Stromal cell of bone marrow (primary cell): ENCODE measurements at regions not wholly inside any gene's neighbourhood (a gene's known extent, or its start where the extent isn't known, plus 50 kb on each side); places are given as distances from the start of the nearest gene placed in this dataset.
"Not testable (repeated sequence)": the region's sequence is repeated elsewhere in the genome, so short reads cannot be mapped to it uniquely, and the experiment has no call there.

Experiments
- DNase-seq: peaks from one replicate; pipeline ENCODE4 v3.0.0-alpha.2; 2012; ENCODE audit warnings: low read depth

GRCh38 chr2:106292627-106293026, 98.5 kb upstream of the UXS1 start:
- DNase-seq, result no peak

GRCh38 chr2:106288873-106289272, 94.8 kb upstream of the UXS1 start:
- no peak for DNase-seq

- DNase-seq, result no peak
These were observed 91.2 kb upstream of the UXS1 start for GRCh38 chr2:106285237-106285829.

GRCh38 chr2:106284691-106285202, 90.6 kb upstream of the UXS1 start:
- no peak for DNase-seq

GRCh38 chr2:106284255-106284654, 90.2 kb upstream of the UXS1 start:
- DNase-seq, result no peak

GRCh38 chr2:106283228-106284152, 89.4 kb upstream of the UXS1 start:
- DNase-seq, result not testable (repeated sequence)

DNA sequence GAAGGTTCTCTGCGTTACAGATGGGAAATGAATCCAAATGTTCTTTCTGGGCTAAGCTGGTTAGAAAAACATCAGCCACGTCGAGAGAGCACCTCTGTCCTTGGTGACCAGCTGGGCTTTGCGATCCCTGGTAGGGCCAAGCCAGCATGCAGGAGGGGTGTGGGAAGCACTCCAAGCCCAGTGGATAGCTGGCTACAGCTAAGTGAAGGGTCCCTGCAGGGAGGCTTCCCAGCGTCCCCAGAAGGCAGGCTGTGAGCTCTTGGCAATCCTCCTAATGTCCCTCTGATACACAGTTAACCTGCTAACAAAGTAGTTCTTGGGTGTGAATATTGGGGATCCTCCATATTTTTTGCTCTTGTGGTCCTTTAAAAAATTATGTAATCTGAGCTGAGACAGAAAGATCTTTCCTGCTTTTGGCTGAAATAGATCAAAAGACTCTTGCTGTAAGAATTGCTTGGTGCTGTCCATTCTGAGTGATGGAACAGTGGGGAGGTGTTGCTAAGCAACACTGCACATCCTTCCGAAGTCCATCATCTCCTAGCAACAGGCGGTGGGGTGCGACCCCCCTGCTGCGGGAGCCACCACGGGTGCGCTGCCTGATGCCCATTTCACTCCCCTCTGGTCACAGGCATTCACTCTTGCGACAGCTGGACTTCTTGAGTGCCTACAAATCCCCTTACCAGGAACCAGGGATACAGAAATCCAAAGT, 88.5 kb upstream of the UXS1 start:
- no peak for DNase-seq

DNA sequence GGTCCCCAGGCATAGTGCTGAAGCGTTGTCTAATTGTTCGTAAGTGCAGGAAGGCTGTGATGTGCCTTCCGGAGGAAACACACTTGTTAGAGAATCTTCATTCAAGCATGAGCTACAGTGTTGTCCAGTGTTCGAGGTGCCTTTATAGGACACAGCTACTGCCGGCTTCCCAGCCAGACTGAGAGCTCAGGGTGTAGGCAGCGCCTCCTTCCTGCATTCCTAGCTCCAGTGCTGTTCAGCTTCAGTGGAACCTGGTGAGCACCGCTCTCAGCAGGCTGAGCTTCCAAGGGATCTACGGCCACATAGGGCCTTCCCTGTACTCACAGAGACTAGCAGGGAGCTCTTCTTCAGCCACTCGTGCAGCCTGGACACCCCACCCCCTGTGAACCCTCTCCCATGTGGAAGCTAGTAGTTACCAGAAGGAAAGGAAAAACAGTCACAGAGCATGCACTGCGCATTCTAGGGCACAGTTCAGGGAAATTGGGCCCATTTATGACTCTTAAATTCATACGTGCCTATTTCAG, 87.9 kb upstream of the UXS1 start:
- not testable (repeated sequence) for DNase-seq

DNA sequence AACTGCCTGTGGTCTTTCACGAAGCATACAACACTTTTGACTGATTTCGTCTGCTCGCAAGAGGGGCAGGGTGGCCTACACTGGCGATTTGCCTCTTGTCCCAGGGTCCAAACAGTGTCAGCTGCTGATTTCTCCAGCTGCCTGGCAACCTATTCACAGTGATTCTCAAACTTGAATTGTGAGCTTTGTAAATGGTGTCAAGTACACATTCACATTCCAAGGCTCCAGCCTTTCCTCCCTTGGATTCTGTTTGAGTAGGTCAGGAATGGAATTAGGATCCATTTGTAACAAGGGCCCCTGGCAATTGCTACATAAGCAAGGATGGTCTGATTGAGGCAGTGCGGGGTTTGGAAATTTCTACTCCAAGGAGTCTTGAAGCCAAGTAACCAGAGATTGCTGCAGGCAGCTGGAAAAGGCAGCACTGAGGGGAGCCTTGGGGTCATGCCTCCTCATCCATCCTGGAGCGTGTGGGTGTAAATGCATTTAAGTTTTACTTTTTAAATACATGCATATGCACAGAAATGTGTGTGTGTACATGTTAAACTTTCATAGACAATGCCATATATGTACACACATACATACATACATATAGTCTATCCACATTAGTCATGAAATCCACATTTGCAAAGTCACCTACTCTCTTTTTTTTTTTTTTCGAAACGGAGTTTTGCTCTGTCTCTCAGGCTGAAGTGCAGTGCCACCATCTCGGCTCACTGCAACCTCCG, 86.8 kb upstream of the UXS1 start:
- no peak for DNase-seq

DNA sequence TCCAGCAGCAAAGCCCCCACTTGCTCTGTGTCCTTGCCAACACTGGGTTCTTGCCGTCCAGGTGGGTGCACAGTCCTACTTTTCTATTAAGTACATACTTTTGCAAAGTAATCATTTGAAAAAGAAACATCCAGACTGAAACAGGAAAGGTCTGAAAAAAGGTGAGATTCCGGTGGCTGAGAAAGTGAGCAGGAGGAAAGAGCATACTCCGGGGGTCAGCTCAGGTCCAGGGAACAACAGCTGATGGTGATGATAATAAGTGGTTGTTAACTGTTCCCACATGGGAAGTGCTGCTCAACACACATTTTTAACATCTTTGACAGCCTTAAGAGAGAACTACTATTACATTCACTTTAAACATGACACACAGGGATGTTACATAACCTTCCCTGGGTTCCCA, 86.1 kb upstream of the UXS1 start:
- no peak for DNase-seq

DNA sequence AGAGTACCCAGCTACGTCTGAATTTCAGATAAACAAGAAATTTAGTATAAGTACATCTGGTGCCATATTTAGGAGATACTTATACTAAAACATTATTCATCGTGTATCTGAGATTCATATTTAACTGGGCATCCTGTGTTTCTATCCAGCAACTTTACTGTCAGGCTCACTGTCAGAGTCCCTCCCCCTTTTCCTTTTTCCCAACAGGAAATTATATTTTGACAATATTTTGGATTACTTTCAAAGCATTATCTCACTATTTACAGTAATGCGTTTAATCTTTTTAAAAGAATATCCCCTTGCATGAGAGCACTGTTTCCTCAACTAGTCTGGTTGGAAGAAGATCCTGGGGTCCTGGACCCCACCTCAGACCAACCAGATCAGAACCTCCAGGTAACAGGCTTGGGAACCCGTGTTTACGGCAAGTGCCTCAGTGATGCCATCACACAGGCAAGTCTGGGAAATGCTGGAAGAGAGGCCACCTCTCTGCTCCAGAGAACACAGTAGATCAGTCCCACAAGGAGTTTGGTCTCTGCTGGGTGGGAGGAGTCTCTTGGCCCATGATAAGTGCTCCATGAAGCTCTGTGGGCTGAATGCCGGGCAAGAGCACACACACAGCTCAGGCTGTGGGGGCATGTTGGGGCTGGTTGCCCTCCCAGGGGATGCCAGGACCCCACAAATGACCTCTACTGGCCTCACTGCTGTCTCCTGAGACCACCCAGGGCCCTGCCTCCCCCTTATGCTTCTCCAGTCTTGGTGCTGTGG, 84.2 kb upstream of the UXS1 start:
- no peak for DNase-seq

- DNase-seq, result no peak
These were observed 83.3 kb upstream of the UXS1 start for GRCh38 chr2:106277426-106277825.

- DNase-seq, result no peak
These were observed 81.9 kb upstream of the UXS1 start for GRCh38 chr2:106275971-106276370.

- no peak for DNase-seq
These were observed 80.6 kb upstream of the UXS1 start for GRCh38 chr2:106274668-106275067.

- no peak for DNase-seq
These were observed 78.2 kb upstream of the UXS1 start for GRCh38 chr2:106272216-106272807.

DNA sequence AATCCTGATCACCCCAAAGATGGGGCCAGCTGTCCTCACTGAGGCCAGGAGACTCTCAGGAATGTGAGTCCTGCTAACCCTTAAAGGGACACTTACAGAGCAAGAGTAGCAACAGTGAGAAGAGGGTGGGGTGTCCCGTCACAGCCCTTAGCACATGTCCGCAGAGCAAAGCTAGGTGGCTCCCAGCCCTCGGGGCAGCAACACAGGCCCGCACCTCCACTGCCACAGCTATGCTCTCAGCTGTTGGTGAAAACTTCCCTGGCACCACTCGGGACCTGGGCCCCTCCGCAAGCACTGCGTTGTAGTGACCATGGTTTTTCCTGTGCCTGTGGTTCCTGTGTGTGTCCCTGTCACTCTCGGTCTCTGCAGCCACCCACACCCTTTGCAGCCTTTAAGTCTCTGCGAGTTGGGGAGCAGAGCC, 76.4 kb upstream of the UXS1 start:
- no peak for DNase-seq

DNA sequence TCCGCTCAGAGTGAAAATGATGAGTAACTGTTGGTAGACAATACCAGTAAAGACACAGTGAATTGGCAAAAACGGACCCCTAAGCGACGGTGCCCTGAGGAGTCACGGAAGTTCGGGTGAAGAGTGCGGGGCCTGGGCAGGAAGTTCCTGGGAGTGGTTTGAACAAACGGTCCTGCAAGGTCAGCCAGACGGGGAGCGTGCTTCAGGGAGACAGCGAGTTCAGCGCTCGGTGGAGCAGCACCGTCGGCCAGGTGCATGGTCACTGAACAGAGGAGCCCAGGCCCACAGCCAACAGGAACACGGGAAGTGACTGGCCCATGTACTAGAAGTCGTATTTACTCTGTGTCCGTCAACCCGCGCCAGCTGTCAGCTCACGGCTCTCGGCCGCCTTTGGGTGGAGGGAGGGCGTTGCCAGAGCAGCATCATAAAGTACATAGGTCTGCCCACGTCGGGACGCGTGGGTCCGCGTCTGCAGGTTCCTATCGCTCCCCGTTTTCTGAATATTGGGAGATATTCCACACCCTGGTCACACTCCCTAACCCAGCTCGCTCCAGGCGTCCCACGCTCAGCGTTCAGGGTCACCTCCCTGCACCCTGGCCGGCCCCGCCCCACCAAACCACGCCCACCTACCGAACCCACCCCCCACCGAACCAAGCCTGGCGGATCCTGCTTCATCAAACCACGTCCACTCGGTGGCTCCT, 75.6 kb upstream of the UXS1 start:
- DNase-seq, result no peak

GRCh38 chr2:106267997-106268396, 73.9 kb upstream of the UXS1 start:
- DNase-seq, result no peak

GRCh38 chr2:106261871-106262321, 67.8 kb upstream of the UXS1 start:
- no peak for DNase-seq

GRCh38 chr2:106258859-106259258, 64.8 kb upstream of the UXS1 start:
- DNase-seq, result not testable (repeated sequence)
